CD4-positive, CD25-positive, alpha-beta regulatory T cell (primary cell): ENCODE measurements at regions not wholly inside any gene's neighbourhood (a gene's known extent, or its start where the extent isn't known, plus 50 kb on each side); places are given as distances from the start of the nearest gene placed in this dataset.
"Not testable (repeated sequence)": the region's sequence is repeated elsewhere in the genome, so short reads cannot be mapped to it uniquely, and the experiment has no call there.

Experiments
- ATAC-seq, 2 donors: fragments of 150-1000 bp; cut with Tn5 transposase; one replicate each; pipeline ENCODE4 v1.10.0; 2021; ENCODE audit warnings: low read depth in 2 of 2, moderate number of reproducible peaks in 2 of 2, moderate library complexity in 1 of 2
- DNase-seq, 3 donors: peaks; one replicate each; pipeline versions ENCODE4 v3.0.0 to v3.0.0-alpha.2; 2012 to 2022; ENCODE audit warnings: mixed read lengths in 1 of 3
- H3K27ac ChIP-seq: one replicate; pipeline ENCODE4 v1.7.0; 2013; ENCODE audit warnings: mild to moderate bottlenecking, low read length; ENCODE audit not compliant: insufficient read depth, poor library complexity, severe bottlenecking
- H3K27me3 ChIP-seq: one replicate; pipeline ENCODE4 v1.7.0; 2013; ENCODE audit warnings: low read length; ENCODE audit not compliant: control insufficient read depth, insufficient read depth
- H3K36me3 ChIP-seq: one replicate; pipeline ENCODE4 v1.7.0; 2013; ENCODE audit warnings: mild to moderate bottlenecking, low read length, moderate library complexity; ENCODE audit not compliant: control insufficient read depth, insufficient read depth
- H3K4me1 ChIP-seq: 2 replicates; pipeline ENCODE4 v1.7.0; 2013; ENCODE audit warnings: mild to moderate bottlenecking, low read length; ENCODE audit not compliant: insufficient read depth, control insufficient read depth, poor library complexity, severe bottlenecking
- H3K4me3 ChIP-seq: one replicate; pipeline ENCODE4 v1.7.0; 2013; ENCODE audit warnings: low read depth, mild to moderate bottlenecking, low read length, moderate library complexity
- H3K9me3 ChIP-seq, 2 experiments: 1 replicate in 1 of 2; 2 replicates in 1 of 2; pipeline ENCODE4 v1.7.0; 2013; ENCODE audit warnings: low read length in 2 of 2, mild to moderate bottlenecking in 1 of 2, moderate library complexity in 1 of 2; ENCODE audit not compliant: control insufficient read depth in 2 of 2
- H3K27ac Mint-ChIP-seq, 3 donors: one replicate each; pipeline ENCODE4 v1.8.0; 2020 to 2022; ENCODE audit warnings: mild to moderate bottlenecking in 3 of 3, mixed read lengths in 3 of 3, moderate library complexity in 2 of 3
- H3K27me3 Mint-ChIP-seq: one replicate; pipeline ENCODE4 v1.8.0; 2022; ENCODE audit warnings: mild to moderate bottlenecking, mixed read lengths
- H3K36me3 Mint-ChIP-seq: one replicate; pipeline ENCODE4 v1.8.0; 2020; ENCODE audit warnings: mixed read lengths
- H3K4me1 Mint-ChIP-seq, 4 donors: one replicate each; pipeline ENCODE4 v1.8.0; 2020 to 2022; ENCODE audit warnings: mixed read lengths in 4 of 4, mild to moderate bottlenecking in 1 of 4
- H3K4me3 Mint-ChIP-seq, 4 donors: one replicate each; pipeline ENCODE4 v1.8.0; 2020 to 2022; ENCODE audit warnings: mild to moderate bottlenecking in 4 of 4, mixed read lengths in 4 of 4, moderate library complexity in 3 of 4
- H3K9me3 Mint-ChIP-seq, 7 donors: one replicate each; pipeline ENCODE4 v1.8.0; 2020 to 2022; ENCODE audit warnings: mixed read lengths in 7 of 7, mild to moderate bottlenecking in 3 of 7, moderate library complexity in 2 of 7

GRCh38 chr4:28832444-28832843 lies 1887.7 kb upstream of the PCDH7 start:
- H3K27me3 Mint-ChIP-seq: no peaks in the 10 kb centered on the region
- no peaks in the 10 kb centered on the region for H3K4me1 Mint-ChIP-seq
- Histone ChIP-seq H3K36me3 (no peaks in the 10 kb centered on the region), H3K4me3 (no peak overlapping the region), H3K9me3 (peaks cover 4 to 5% of the 10 kb centered on the region in 2 experiments), H3K27ac (no peak overlapping the region), H3K4me1 (no peaks in the 10 kb centered on the region), H3K27me3 (no peaks in the 10 kb centered on the region)
- no peak overlapping the region for H3K27ac Mint-ChIP-seq
- ATAC-seq (no peak), DNase-seq (no peak)
- H3K9me3 Mint-ChIP-seq: peaks cover 0 to 28% (median 8%) of the 10 kb centered on the region in 7 donors
- no peaks in the 10 kb centered on the region for H3K36me3 Mint-ChIP-seq
- no peak overlapping the region for H3K4me3 Mint-ChIP-seq

GRCh38 chr4:28834120-28834519 lies 1886.0 kb upstream of the PCDH7 start:
- no peaks in the 10 kb centered on the region for H3K36me3 Mint-ChIP-seq
- no peaks in the 10 kb centered on the region for H3K4me1 Mint-ChIP-seq
- H3K27ac ChIP-seq: no peak overlapping the region
- no peak overlapping the region for H3K4me3 ChIP-seq
- H3K9me3 ChIP-seq: peaks cover 3 to 4% of the 10 kb centered on the region in 2 experiments
- no peaks in the 10 kb centered on the region for H3K27me3 Mint-ChIP-seq
- H3K9me3 Mint-ChIP-seq: peaks cover 4 to 35% (median 10%) of the 10 kb centered on the region in 7 donors
- H3K27ac Mint-ChIP-seq: no peak overlapping the region
- no peaks in the 10 kb centered on the region for H3K36me3 ChIP-seq
- H3K4me1 ChIP-seq: no peaks in the 10 kb centered on the region
- peak overlapping the region in 1 of 4 donors; percentile 3 for H3K4me3 Mint-ChIP-seq
- no peaks in the 10 kb centered on the region for H3K27me3 ChIP-seq
- ATAC-seq (no peak), DNase-seq (no peak)

GRCh38 chr4:28835501-28835900 lies 1884.7 kb upstream of the PCDH7 start:
- Histone ChIP-seq H3K9me3 (peaks cover 0 to 4% of the 10 kb centered on the region in 2 experiments), H3K4me3 (no peak overlapping the region), H3K27ac (no peak overlapping the region), H3K36me3 (no peaks in the 10 kb centered on the region), H3K27me3 (no peaks in the 10 kb centered on the region), H3K4me1 (no peaks in the 10 kb centered on the region)
- H3K27me3 Mint-ChIP-seq: no peaks in the 10 kb centered on the region
- no peaks in the 10 kb centered on the region for H3K4me1 Mint-ChIP-seq
- no peak overlapping the region for H3K27ac Mint-ChIP-seq
- H3K36me3 Mint-ChIP-seq: no peaks in the 10 kb centered on the region
- peaks cover 4 to 38% (median 9%) of the 10 kb centered on the region in 7 donors for H3K9me3 Mint-ChIP-seq
- no peak for DNase-seq
- H3K4me3 Mint-ChIP-seq: no peak overlapping the region
- ATAC-seq: no peak

GRCh38 chr4:28842271-28842670 lies 1877.9 kb upstream of the PCDH7 start:
- no peak overlapping the region for H3K4me3 Mint-ChIP-seq
- ATAC-seq: no peak

GRCh38 chr4:28845158-28845557 lies 1875.0 kb upstream of the PCDH7 start:
- no peak for ATAC-seq
- DNase-seq: no peak
- H3K9me3 Mint-ChIP-seq: peaks cover 4 to 23% (median 12%) of the 10 kb centered on the region in 7 donors
- Histone ChIP-seq H3K27me3 (no peaks in the 10 kb centered on the region), H3K4me3 (no peak overlapping the region), H3K36me3 (no peaks in the 10 kb centered on the region), H3K4me1 (no peaks in the 10 kb centered on the region), H3K27ac (no peak overlapping the region), H3K9me3 (peaks cover 0 to 22% of the 10 kb centered on the region in 2 experiments)
- H3K36me3 Mint-ChIP-seq: no peaks in the 10 kb centered on the region
- H3K4me1 Mint-ChIP-seq: no peaks in the 10 kb centered on the region
- H3K27me3 Mint-ChIP-seq: no peaks in the 10 kb centered on the region
- H3K4me3 Mint-ChIP-seq: no peak overlapping the region
- H3K27ac Mint-ChIP-seq: no peak overlapping the region

More at GRCh38 chr4:28842271-28842670, 1877.9 kb upstream of the PCDH7 start:
- Histone ChIP-seq H3K27me3 (no peaks in the 10 kb centered on the region), H3K4me1 (no peaks in the 10 kb centered on the region), H3K4me3 (no peak overlapping the region), H3K9me3 (no peaks in the 10 kb centered on the region), H3K36me3 (no peaks in the 10 kb centered on the region), H3K27ac (no peak overlapping the region)
- DNase-seq: no peak
- Mint-ChIP-seq H3K27ac (no peak overlapping the region), H3K36me3 (no peaks in the 10 kb centered on the region), H3K4me1 (no peaks in the 10 kb centered on the region), H3K27me3 (no peaks in the 10 kb centered on the region), H3K9me3 (peaks cover 4 to 25% (median 7%) of the 10 kb centered on the region in 7 donors)

- not testable (repeated sequence) for H3K27ac Mint-ChIP-seq, H3K4me3 ChIP-seq, H3K27ac ChIP-seq, H3K9me3 ChIP-seq, ATAC-seq, H3K4me1 ChIP-seq, H3K36me3 Mint-ChIP-seq, H3K27me3 ChIP-seq, H3K36me3 ChIP-seq, H3K4me3 Mint-ChIP-seq, H3K27me3 Mint-ChIP-seq, DNase-seq, H3K4me1 Mint-ChIP-seq
- H3K9me3 Mint-ChIP-seq: peaks cover 0 to 27% (median 11%) of the 10 kb centered on the region in 7 donors
These were observed 1863.1 kb upstream of the PCDH7 start for GRCh38 chr4:28857028-28857427.

- Mint-ChIP-seq H3K36me3 (no peaks in the 10 kb centered on the region), H3K4me1 (no peaks in the 10 kb centered on the region), H3K4me3 (no peak overlapping the region), H3K27ac (no peak overlapping the region), H3K9me3 (peaks cover 2 to 15% (median 11%) of the 10 kb centered on the region in 7 donors), H3K27me3 (no peaks in the 10 kb centered on the region)
- DNase-seq: no peak
- Histone ChIP-seq H3K36me3 (no peaks in the 10 kb centered on the region), H3K4me3 (no peak overlapping the region), H3K4me1 (no peaks in the 10 kb centered on the region), H3K27me3 (no peaks in the 10 kb centered on the region), H3K9me3 (no peaks in the 10 kb centered on the region), H3K27ac (no peak overlapping the region)
- no peak for ATAC-seq
These were observed 1851.3 kb upstream of the PCDH7 start for GRCh38 chr4:28868841-28869240.

- H3K4me3 ChIP-seq: no peak overlapping the region
- H3K4me1 Mint-ChIP-seq: no peaks in the 10 kb centered on the region
- no peaks in the 10 kb centered on the region for H3K36me3 ChIP-seq
- ATAC-seq (no peak), DNase-seq (no peak)
- no peak overlapping the region for H3K27ac ChIP-seq
- H3K9me3 ChIP-seq: peaks cover 3% of the 10 kb centered on the region in 2 experiments
- no peaks in the 10 kb centered on the region for H3K27me3 ChIP-seq
- no peak overlapping the region for H3K27ac Mint-ChIP-seq
- H3K9me3 Mint-ChIP-seq: peaks cover 0 to 23% (median 9%) of the 10 kb centered on the region in 7 donors
- H3K27me3 Mint-ChIP-seq: no peaks in the 10 kb centered on the region
- H3K36me3 Mint-ChIP-seq: no peaks in the 10 kb centered on the region
- no peak overlapping the region for H3K4me3 Mint-ChIP-seq
- H3K4me1 ChIP-seq: no peaks in the 10 kb centered on the region
These were observed 1841.0 kb upstream of the PCDH7 start for GRCh38 chr4:28879178-28879577.
